GM12878 (cell line): ENCODE measurements at regions not wholly inside any gene's neighbourhood (a gene's known extent, or its start where the extent isn't known, plus 50 kb on each side); places are given as distances from the start of the nearest gene placed in this dataset.

Source experiments
- ATAC-seq: fragments of 200-7000 bp; cut with Tn5 transposase; 3 replicates; pipeline ENCODE4 v1.9.1; 2020; ENCODE audit warnings: mild to moderate bottlenecking, moderate library complexity
- BruUV-seq: library from RNA; stranded (reverse); fragments of 400-500 nt; replicated peaks from 2 replicates; lab custom pipeline; 2021; lab: Mats Ljungman, UMichigan
- CTCF ChIA-PET: fragments of 300-600 bp; sonication (Branson Sonifier 250); formaldehyde crosslinking; extraction: SDS; loops from one replicate; lab custom pipeline; 2021; ENCODE audit warnings: inconsistent platforms; lab: Yijun Ruan, JAX
- POLR2A ChIA-PET: fragments of 350-600 bp; formaldehyde crosslinking; extraction: SDS; loops from one replicate; lab custom pipeline; 2021; ENCODE audit warnings: inconsistent platforms; lab: Charles Lee
- RAD21 ChIA-PET: fragments of 300-600 bp; sonication (Branson Sonifier 250); formaldehyde crosslinking; loops from one replicate; lab custom pipeline; 2023; ENCODE audit warnings: antibody characterized with exemption; ENCODE audit not compliant: unreplicated experiment; lab: Charles Lee
- SMC1A ChIA-PET: fragments of 300-600 bp; sonication (Branson Sonifier 250); formaldehyde crosslinking; loops from one replicate; lab custom pipeline; 2023; ENCODE audit not compliant: unreplicated experiment, uncharacterized antibody; lab: Charles Lee
- DNase-seq: peaks from one replicate; pipeline ENCODE4 v3.0.0-alpha.2; 2011; ENCODE audit warnings: low read depth, low spot score
- FAIRE-seq: peaks from 3 replicates; lab custom pipeline; 2011; peaks lifted over from hg19 to GRCh38; lab: Jason Lieb, UNC
- H2AFZ ChIP-seq: 2 replicates; pipeline ENCODE4 v1.6.0; 2011; ENCODE audit warnings: low read depth, low read length, control low read depth; ENCODE audit not compliant: control insufficient read depth
- H3K27ac ChIP-seq: 2 replicates; pipeline ENCODE4 v1.5.1; 2011; ENCODE audit warnings: control low read depth; ENCODE audit not compliant: control insufficient read depth, insufficient read depth
- H3K27me3 ChIP-seq, 2 experiments: replicated peaks in 1 of 2; 2 replicates each; pipeline versions ENCODE4 v1.6.0 to v1.6.1; 2011; ENCODE audit warnings: low read length in 1 of 2; ENCODE audit not compliant: control insufficient read depth in 2 of 2, insufficient read depth in 2 of 2
- H3K36me3 ChIP-seq, 2 experiments: 2 replicates each; pipeline ENCODE4 v1.5.1; 2011; ENCODE audit warnings: low read length in 1 of 2; ENCODE audit not compliant: control insufficient read depth in 2 of 2, insufficient read depth in 2 of 2
- H3K4me1 ChIP-seq: 2 replicates; pipeline ENCODE4 v1.6.1; 2011; ENCODE audit warnings: mild to moderate bottlenecking, low read length, moderate library complexity, mixed read lengths; ENCODE audit not compliant: control insufficient read depth, insufficient read depth
- H3K4me2 ChIP-seq: 2 replicates; pipeline ENCODE4 v1.6.0; 2011; ENCODE audit warnings: control low read depth; ENCODE audit not compliant: control insufficient read depth, insufficient read depth
- H3K4me3 ChIP-seq: fragments of 200-600 bp; sonication (generic); 2 replicates; pipeline ENCODE4 v1.5.1; 2016
- H3K79me2 ChIP-seq: 2 replicates; pipeline ENCODE4 v1.6.0; 2011; ENCODE audit warnings: low read length; ENCODE audit not compliant: control insufficient read depth, insufficient read depth
- H3K9ac ChIP-seq: 2 replicates; pipeline ENCODE4 v1.8.0; 2011; ENCODE audit warnings: low read length, control low read depth, mixed read lengths; ENCODE audit not compliant: control insufficient read depth, insufficient read depth
- H3K9me3 ChIP-seq: replicated peaks from 3 replicates; pipeline ENCODE4 v1.5.1; 2011; ENCODE audit warnings: mild to moderate bottlenecking, low read length; ENCODE audit not compliant: control insufficient read depth, insufficient read depth
- H4K20me1 ChIP-seq: 2 replicates; pipeline ENCODE4 v1.6.0; 2011; ENCODE audit not compliant: control insufficient read depth, insufficient read depth
- ESRRA ChIP-seq: IDR thresholded peaks from 2 replicates; pipeline ENCODE4 v1.6.1; 2012; ENCODE audit warnings: mild to moderate bottlenecking, low read length, improper control_type of control experiment
- MTA2 ChIP-seq: fragments of 450-650 bp; IDR thresholded peaks from 2 replicates; pipeline ENCODE4 v1.6.1; 2016; ENCODE audit warnings: low read depth, mild to moderate bottlenecking, moderate library complexity
- NFYB ChIP-seq: IDR thresholded peaks from 2 replicates; pipeline ENCODE4 v1.6.1; 2011; ENCODE audit warnings: low read depth, mild to moderate bottlenecking, low read length, improper control_type of control experiment, moderate library complexity; ENCODE audit not compliant: insufficient read depth
- POU2F2 ChIP-seq: IDR thresholded peaks from 3 replicates; pipeline ENCODE4 v1.6.1; 2011; ENCODE audit warnings: low read depth, mild to moderate bottlenecking, low read length, borderline replicate concordance
- TARDBP ChIP-seq: IDR thresholded peaks from 2 replicates; pipeline ENCODE4 v1.6.1; 2016; ENCODE audit warnings: borderline replicate concordance
- TCF3 ChIP-seq: IDR thresholded peaks from 2 replicates; pipeline ENCODE4 v1.6.1; 2012; ENCODE audit warnings: low read depth, mild to moderate bottlenecking, low read length, borderline replicate concordance; ENCODE audit not compliant: insufficient read depth
- ZBTB11 ChIP-seq: fragments of 450-650 bp; formaldehyde crosslinking; IDR thresholded peaks from 2 replicates; pipeline ENCODE4 v1.5.0; 2022; ENCODE audit warnings: mild to moderate bottlenecking, missing genetic modification characterization
- ZBTB33 ChIP-seq: fragments of 450-650 bp; IDR thresholded peaks from 2 replicates; pipeline ENCODE4 v1.6.1; 2017; ENCODE audit warnings: mild to moderate bottlenecking
- ZNF592 ChIP-seq: fragments of 450-650 bp; IDR thresholded peaks from 2 replicates; pipeline ENCODE4 v1.6.1; 2017; ENCODE audit warnings: mild to moderate bottlenecking, moderate library complexity
- WGBS: methylation state at CpG from one replicate; pipeline ENCODE4 v1.1.6; 2016; ENCODE audit warnings: low lambda C conversion rate; ENCODE audit not compliant: insufficient replicate concordance, insufficient coverage; ENCODE audit errors: missing lambda C conversion rate; 5-methylcytosine and 5-hydroxymethylcytosine counted together
- in situ Hi-C: fragments of 300-500 bp; cut with MboI; formaldehyde crosslinking; loops from 9 replicates; pipeline ENCODE4 v1.14.3; 2018; ENCODE audit warnings: mixed read lengths
- intact Hi-C: fragments of 100-400 bp; cut with micrococcal nuclease; formaldehyde crosslinking; loops from one replicate; pipeline ENCODE4 v1.14.2; 2022; ENCODE audit not compliant: unreplicated experiment

- TF ChIP-seq TARDBP = no peak
- TF ChIP-seq NFYB = no peak
- no peak for TF ChIP-seq ZBTB11 (CRISPR knock-in tag)
- TF ChIP-seq ZBTB33 = no peak
- TF ChIP-seq POU2F2 = no peak
Observed at GRCh38 chr11:129271030-129271429, 78.9 kb upstream of the ARHGAP32 start (continued).

- intact Hi-C loops = loop anchor here (5.0 kb wide), 1 partner anchor 732 kb away; the partner anchor contains the start of gene PRDM10
- H3K27ac ChIP-seq = no peak overlapping the region
Observed at GRCh38 chr11:129270446-129270845, 78.3 kb upstream of the ARHGAP32 start.

More at GRCh38 chr11:129270446-129270845, 78.3 kb upstream of the ARHGAP32 start:
- ChIA-PET POLR2A (interaction anchor here (0.6 kb wide), 1 partner anchor 19 kb away, joined by 3 read pairs; no protein-coding TSS in a partner anchor), SMC1A (no interaction called here), CTCF (interaction anchor here (0.6 kb wide), 2 partner anchors 58 to 87 kb away, joined by 3 read pairs; no protein-coding TSS in a partner anchor), RAD21 (no interaction called here)
- no peaks in the 10 kb centered on the region for H3K27me3 ChIP-seq
- no peaks in the 10 kb centered on the region for H3K4me1 ChIP-seq
- H4K20me1 ChIP-seq = no peaks in the 10 kb centered on the region; the same call in 1 of the 2 replicates
- TF ChIP-seq TCF3 (no peak), ESRRA (no peak), ZNF592 (no peak), MTA2 (no peak)
- FAIRE-seq (no peak), DNase-seq (no peak), ATAC-seq (no peak)
- no peak overlapping the region for H3K4me2 ChIP-seq
- 2% methylated on average over 4 of the region's 4 CpGs for WGBS
- no TSS peak for BruUV-seq
- H3K4me3 ChIP-seq = no peak overlapping the region
- H3K36me3 ChIP-seq = no peaks in the 10 kb centered on the region
- no peaks in the 10 kb centered on the region for H3K9me3 ChIP-seq
- no peaks in the 10 kb centered on the region for H3K79me2 ChIP-seq
- in situ Hi-C loops = no loop called here
- H2AFZ ChIP-seq = no peak overlapping the region
- H3K9ac ChIP-seq = no peak overlapping the region
